Trophoblast cell (in vitro differentiated cells and primary cell): ENCODE measurements at regions not wholly inside any gene's neighbourhood (a gene's known extent, or its start where the extent isn't known, plus 50 kb on each side); places are given as distances from the start of the nearest gene placed in this dataset.

ENCODE experiments used
- DNase-seq, 2 donors: peaks; one replicate each; pipeline ENCODE4 v3.0.0-alpha.2; 2016
- H2AFZ ChIP-seq: 2 replicates; pipeline ENCODE4 v1.6.1; 2013; ENCODE audit warnings: low read length, moderate library complexity, mild to moderate bottlenecking; ENCODE audit not compliant: insufficient read depth, poor library complexity
- H2AK5ac ChIP-seq: 2 replicates; pipeline ENCODE4 v1.6.1; 2013; ENCODE audit warnings: mild to moderate bottlenecking, low read length
- H2BK120ac ChIP-seq: 2 replicates; pipeline ENCODE4 v1.6.1; 2013; ENCODE audit warnings: low read length, mild to moderate bottlenecking, moderate library complexity; ENCODE audit not compliant: insufficient read depth, poor library complexity
- H2BK12ac ChIP-seq: 2 replicates; pipeline ENCODE4 v1.6.1; 2013; ENCODE audit warnings: mild to moderate bottlenecking, low read length, moderate library complexity
- H2BK5ac ChIP-seq: 2 replicates; pipeline ENCODE4 v1.6.1; 2013; ENCODE audit warnings: low read length, low read depth, moderate library complexity, mild to moderate bottlenecking; ENCODE audit not compliant: poor library complexity
- H3K14ac ChIP-seq: 2 replicates; pipeline ENCODE4 v1.6.1; 2013; ENCODE audit warnings: mild to moderate bottlenecking, low read length
- H3K18ac ChIP-seq: 2 replicates; pipeline ENCODE4 v1.6.1; 2013; ENCODE audit warnings: mild to moderate bottlenecking, low read length
- H3K23ac ChIP-seq: 2 replicates; pipeline ENCODE4 v1.6.1; 2013; ENCODE audit warnings: low read length
- H3K27ac ChIP-seq: 2 replicates; pipeline ENCODE4 v1.5.1; 2013; ENCODE audit warnings: low read depth, mild to moderate bottlenecking, inconsistent platforms, low read length, moderate library complexity
- H3K27me3 ChIP-seq: 2 replicates; pipeline ENCODE4 v1.6.1; 2013; ENCODE audit warnings: inconsistent platforms, mild to moderate bottlenecking, low read length, moderate library complexity; ENCODE audit not compliant: insufficient read depth
- H3K36me3 ChIP-seq, 2 experiments: 1 replicate in 1 of 2; 2 replicates in 1 of 2; pipeline ENCODE4 v1.6.1; 2013; ENCODE audit warnings: low read length in 2 of 2, mild to moderate bottlenecking in 2 of 2, moderate library complexity in 1 of 2; ENCODE audit not compliant: insufficient read depth in 2 of 2, control insufficient read depth in 1 of 2
- H3K4ac ChIP-seq: 2 replicates; pipeline ENCODE4 v1.6.1; 2013; ENCODE audit warnings: low read depth, mild to moderate bottlenecking, low read length, moderate library complexity
- H3K4me1 ChIP-seq, 2 experiments: 1 replicate in 1 of 2; 2 replicates in 1 of 2; pipeline ENCODE4 v1.6.1; 2013; ENCODE audit warnings: low read length in 2 of 2, mild to moderate bottlenecking in 2 of 2, moderate library complexity in 1 of 2; ENCODE audit not compliant: insufficient read depth in 2 of 2, control insufficient read depth in 1 of 2
- H3K4me2 ChIP-seq: 2 replicates; pipeline ENCODE4 v1.6.1; 2013; ENCODE audit warnings: inconsistent platforms, mild to moderate bottlenecking, low read length, moderate library complexity
- H3K4me3 ChIP-seq: 2 replicates; pipeline ENCODE4 v1.5.1; 2013; ENCODE audit warnings: mild to moderate bottlenecking, low read depth, low read length, inconsistent platforms
- H3K79me1 ChIP-seq: one replicate; pipeline ENCODE4 v1.6.1; 2013; ENCODE audit warnings: low read length
- H3K79me2 ChIP-seq: 2 replicates; pipeline ENCODE4 v1.6.1; 2013; ENCODE audit warnings: low read length, mild to moderate bottlenecking; ENCODE audit not compliant: control insufficient read depth, insufficient read depth, poor library complexity
- H3K9ac ChIP-seq: 2 replicates; pipeline ENCODE4 v1.6.1; 2013; ENCODE audit warnings: mild to moderate bottlenecking, low read length
- H3K9me3 ChIP-seq: 2 replicates; pipeline ENCODE4 v1.6.1; 2013; ENCODE audit warnings: low read depth, mild to moderate bottlenecking, control low read depth, inconsistent platforms, low read length; ENCODE audit not compliant: insufficient read depth
- H4K12ac ChIP-seq: 2 replicates; pipeline ENCODE4 v1.6.1; 2013; ENCODE audit warnings: low read depth, mild to moderate bottlenecking, low read length, moderate library complexity
- H4K8ac ChIP-seq: 2 replicates; pipeline ENCODE4 v1.6.1; 2013; ENCODE audit warnings: low read depth, mild to moderate bottlenecking, low read length, moderate library complexity
- H4K91ac ChIP-seq: one replicate; pipeline ENCODE4 v1.6.1; 2013; ENCODE audit warnings: low read depth, mild to moderate bottlenecking, low read length, moderate library complexity
- WGBS: extraction: QIAGEN DNeasy Blood & Tissue Kit; methylation state at CpG from one replicate; pipeline ENCODE4 v1.1.7; 2013; ENCODE audit warnings: missing lambda C conversion rate; ENCODE audit not compliant: insufficient read length, insufficient coverage; ENCODE audit errors: extremely low coverage; 5-methylcytosine and 5-hydroxymethylcytosine counted together

- no peak overlapping the region for H3K4me2 ChIP-seq
- H2BK5ac ChIP-seq: no peak overlapping the region
- no peak for DNase-seq
- H3K18ac ChIP-seq: no peak overlapping the region
- no peak overlapping the region for H3K4ac ChIP-seq
- H3K9ac ChIP-seq: no peak overlapping the region
- H2AK5ac ChIP-seq: no peak overlapping the region
- no peaks in the 10 kb centered on the region for H3K36me3 ChIP-seq
- H4K8ac ChIP-seq: no peak overlapping the region
- H3K79me2 ChIP-seq: no peaks in the 10 kb centered on the region
- no peaks in the 10 kb centered on the region for H3K4me1 ChIP-seq
- H3K14ac ChIP-seq: no peak overlapping the region
- no peak overlapping the region for H2BK120ac ChIP-seq
- H2AFZ ChIP-seq: no peak overlapping the region
- no peak overlapping the region for H4K12ac ChIP-seq
- H3K27me3 ChIP-seq: no peaks in the 10 kb centered on the region
- H3K9me3 ChIP-seq: no peaks in the 10 kb centered on the region
- H3K27ac ChIP-seq: no peak overlapping the region
- no peak overlapping the region for H2BK12ac ChIP-seq
- H3K4me3 ChIP-seq: no peak overlapping the region
- no peak overlapping the region for H4K91ac ChIP-seq
- H3K79me1 ChIP-seq: no peaks in the 10 kb centered on the region
- no peak overlapping the region for H3K23ac ChIP-seq
These were observed 1173.6 kb downstream of the OTOL1 start for GRCh38 chr3:162670181-162670580.

DNA sequence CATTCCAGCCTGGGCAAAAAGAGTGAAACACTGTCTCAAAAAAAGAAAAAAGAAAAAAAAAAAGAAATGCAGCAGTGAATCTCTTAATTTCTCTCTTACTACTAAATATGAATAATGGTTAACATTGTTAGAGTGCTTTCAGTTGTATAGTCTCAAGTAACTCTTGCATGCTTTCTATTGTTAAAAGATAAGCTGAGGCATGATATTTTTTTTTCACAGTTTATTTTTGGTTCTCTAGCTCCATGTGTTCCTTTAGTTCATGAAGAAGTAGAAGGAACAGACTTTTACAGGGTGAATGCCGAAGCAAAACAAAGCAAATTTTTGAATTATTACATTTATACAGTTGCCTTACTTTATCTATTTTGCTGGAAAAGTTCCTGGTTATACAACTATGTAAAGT is 1180.9 kb downstream of the OTOL1 start:
- H3K79me1 ChIP-seq: no peaks in the 10 kb centered on the region
- no peak overlapping the region for H2BK120ac ChIP-seq
- no peaks in the 10 kb centered on the region for H3K27me3 ChIP-seq
- no peak overlapping the region for H4K91ac ChIP-seq
- no peak overlapping the region for H3K27ac ChIP-seq
- no peak overlapping the region for H3K4me2 ChIP-seq
- no peak overlapping the region for H3K4me3 ChIP-seq
- no peak overlapping the region for H2BK12ac ChIP-seq
- no peaks in the 10 kb centered on the region for H3K79me2 ChIP-seq
- no peaks in the 10 kb centered on the region for H3K9me3 ChIP-seq
- no peaks in the 10 kb centered on the region for H3K4me1 ChIP-seq
- no peak for DNase-seq
- no peak overlapping the region for H4K12ac ChIP-seq
- H3K18ac ChIP-seq: no peak overlapping the region
- WGBS: no CpG with 5 or more reads among the region's 1 CpG
- H4K8ac ChIP-seq: no peak overlapping the region
- H3K9ac ChIP-seq: no peak overlapping the region
- no peak overlapping the region for H3K4ac ChIP-seq
- H2AFZ ChIP-seq: no peak overlapping the region
- no peaks in the 10 kb centered on the region for H3K36me3 ChIP-seq
- no peak overlapping the region for H3K23ac ChIP-seq
- H2BK5ac ChIP-seq: no peak overlapping the region
- H3K14ac ChIP-seq: no peak overlapping the region
- H2AK5ac ChIP-seq: no peak overlapping the region

GRCh38 chr3:162678941-162679340 is 1182.3 kb downstream of the OTOL1 start:
- Histone ChIP-seq H3K14ac (no peak overlapping the region), H3K79me2 (no peaks in the 10 kb centered on the region), H3K27me3 (no peaks in the 10 kb centered on the region), H3K27ac (no peak overlapping the region), H3K79me1 (no peaks in the 10 kb centered on the region), H4K91ac (no peak overlapping the region), H2BK120ac (no peak overlapping the region), H2AK5ac (no peak overlapping the region), H2BK12ac (no peak overlapping the region), H3K4me2 (no peak overlapping the region), H3K4ac (no peak overlapping the region), H3K4me1 (no peaks in the 10 kb centered on the region), H3K18ac (no peak overlapping the region), H3K9ac (no peak overlapping the region), H4K12ac (no peak overlapping the region), H3K9me3 (no peaks in the 10 kb centered on the region), H3K36me3 (no peaks in the 10 kb centered on the region), H2AFZ (no peak overlapping the region), H2BK5ac (no peak overlapping the region), H4K8ac (no peak overlapping the region), H3K4me3 (no peak overlapping the region), H3K23ac (no peak overlapping the region)
- WGBS: no CpG with 5 or more reads among the region's 2 CpGs
- DNase-seq: no peak

DNA sequence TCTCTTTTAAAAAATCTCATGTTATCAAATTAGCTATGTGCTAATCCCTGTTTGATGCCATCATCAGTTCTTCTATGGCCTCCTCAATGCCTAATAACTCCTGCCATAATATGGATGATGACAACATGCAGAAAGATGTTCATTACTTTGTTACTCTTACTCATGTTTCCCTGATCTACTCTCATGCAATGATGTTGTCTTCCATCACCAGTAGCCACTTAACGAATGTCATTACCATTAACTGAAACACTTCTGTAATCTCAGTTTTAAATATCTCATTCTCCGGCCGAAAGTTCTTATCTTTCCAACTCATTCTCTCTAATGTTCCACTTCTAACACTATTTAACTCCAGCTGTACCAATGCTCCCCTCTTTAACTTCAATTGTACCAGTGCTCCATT is 1187.7 kb downstream of the OTOL1 start:
- WGBS: no CpG with 5 or more reads among the region's 3 CpGs
- Histone ChIP-seq H3K18ac (no peak overlapping the region), H3K4me2 (no peak overlapping the region), H2BK120ac (no peak overlapping the region), H2AFZ (no peak overlapping the region), H3K4me3 (no peak overlapping the region), H3K9ac (no peak overlapping the region), H2BK12ac (no peak overlapping the region), H3K23ac (no peak overlapping the region), H3K79me2 (no peaks in the 10 kb centered on the region), H3K9me3 (no peaks in the 10 kb centered on the region), H3K36me3 (no peaks in the 10 kb centered on the region), H3K14ac (no peak overlapping the region), H2BK5ac (no peak overlapping the region), H2AK5ac (no peak overlapping the region), H4K12ac (no peak overlapping the region), H3K79me1 (no peaks in the 10 kb centered on the region), H4K91ac (no peak overlapping the region), H4K8ac (no peak overlapping the region), H3K4me1 (no peaks in the 10 kb centered on the region), H3K4ac (no peak overlapping the region), H3K27me3 (no peaks in the 10 kb centered on the region), H3K27ac (no peak overlapping the region)
- no peak for DNase-seq

- Histone ChIP-seq H3K27ac (no peak overlapping the region), H2BK12ac (no peak overlapping the region), H4K12ac (no peak overlapping the region), H3K79me2 (no peaks in the 10 kb centered on the region), H3K18ac (no peak overlapping the region), H2BK5ac (no peak overlapping the region), H4K8ac (no peak overlapping the region), H3K4me1 (no peaks in the 10 kb centered on the region), H3K23ac (no peak overlapping the region), H3K79me1 (no peaks in the 10 kb centered on the region), H3K9ac (no peak overlapping the region), H3K36me3 (no peaks in the 10 kb centered on the region), H3K9me3 (no peaks in the 10 kb centered on the region), H3K4ac (no peak overlapping the region), H3K4me3 (no peak overlapping the region), H3K14ac (no peak overlapping the region), H2BK120ac (no peak overlapping the region), H3K4me2 (no peak overlapping the region), H2AK5ac (no peak overlapping the region), H3K27me3 (no peaks in the 10 kb centered on the region), H4K91ac (no peak overlapping the region), H2AFZ (no peak overlapping the region)
- 100% methylated on average over 1 of the region's 1 CpG for WGBS
- peak in 1 of 2 donors; percentile 5 for DNase-seq
These were observed 1202.7 kb downstream of the OTOL1 start for GRCh38 chr3:162699291-162699690.
